ENCODE measurements at regions not wholly inside any gene's neighbourhood (a gene's known extent, or its start where the extent isn't known, plus 50 kb on each side); places are given as distances from the start of the nearest gene placed in this dataset.

DNA sequence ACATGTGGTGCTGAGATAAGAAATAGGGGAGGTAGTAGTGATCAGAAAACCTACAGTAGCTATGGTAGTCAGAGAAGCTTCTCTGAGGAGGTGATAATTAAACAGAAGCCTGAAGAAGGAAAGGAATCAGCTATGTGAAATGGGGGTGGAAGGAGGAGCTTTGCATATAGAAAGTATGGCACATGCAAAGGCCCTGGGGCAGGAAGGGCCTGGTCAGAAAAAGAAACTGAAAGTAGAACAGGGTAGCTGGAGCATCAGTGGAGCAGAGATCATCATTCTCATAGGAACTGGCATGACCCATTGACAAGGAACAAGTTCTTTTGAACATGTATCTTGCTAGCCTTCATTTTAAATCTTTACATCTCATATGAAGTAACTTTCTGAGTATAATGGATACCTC lies 80.7 kb upstream of the ADRA1B start:
- in situ Hi-C loops (cut with MboI; ENCODE audit: low sequenced_read_pairs) = no loop called here

DNA sequence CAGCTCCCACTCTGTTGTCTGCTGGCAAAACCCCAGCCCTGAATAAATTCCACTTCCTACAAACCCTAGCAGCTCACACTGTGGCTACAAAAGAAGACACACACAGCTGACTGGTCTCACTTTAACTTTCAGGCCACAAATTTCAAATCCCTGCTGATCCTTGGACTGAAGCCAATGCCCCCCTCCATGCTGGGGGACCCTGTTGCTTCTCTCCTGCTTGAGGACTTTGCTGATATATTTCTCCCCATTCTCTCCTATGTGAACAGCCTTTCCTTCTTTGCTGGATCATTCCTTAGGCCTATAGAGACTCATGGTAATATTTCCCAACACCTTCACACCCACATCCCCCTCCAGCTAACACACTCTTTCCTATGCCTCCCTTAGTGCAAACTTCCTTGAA lies 79.6 kb upstream of the ADRA1B start:
- in situ Hi-C loops (cut with MboI; ENCODE audit: low sequenced_read_pairs) = no loop called here

DNA sequence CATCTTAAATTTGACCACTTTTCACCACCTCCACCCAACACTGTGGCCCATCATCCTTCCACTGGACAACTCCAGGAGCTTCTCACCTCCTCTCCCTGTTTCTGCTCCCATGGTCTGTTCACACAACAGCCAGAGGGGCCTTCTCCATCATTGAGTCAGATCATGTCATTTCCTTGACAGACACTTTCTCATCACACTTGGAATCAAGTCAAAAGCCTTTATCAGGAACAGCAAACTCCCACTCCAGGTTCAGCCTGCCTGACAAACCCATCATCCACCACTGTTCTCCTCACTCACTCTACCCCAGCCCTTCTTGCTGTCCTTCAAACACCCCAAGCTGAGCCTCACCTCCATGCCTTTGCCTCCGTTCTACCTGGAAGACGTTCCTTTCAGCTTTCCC lies 78.4 kb upstream of the ADRA1B start:
- in situ Hi-C loops (cut with MboI; ENCODE audit: low sequenced_read_pairs) = no loop called here

DNA sequence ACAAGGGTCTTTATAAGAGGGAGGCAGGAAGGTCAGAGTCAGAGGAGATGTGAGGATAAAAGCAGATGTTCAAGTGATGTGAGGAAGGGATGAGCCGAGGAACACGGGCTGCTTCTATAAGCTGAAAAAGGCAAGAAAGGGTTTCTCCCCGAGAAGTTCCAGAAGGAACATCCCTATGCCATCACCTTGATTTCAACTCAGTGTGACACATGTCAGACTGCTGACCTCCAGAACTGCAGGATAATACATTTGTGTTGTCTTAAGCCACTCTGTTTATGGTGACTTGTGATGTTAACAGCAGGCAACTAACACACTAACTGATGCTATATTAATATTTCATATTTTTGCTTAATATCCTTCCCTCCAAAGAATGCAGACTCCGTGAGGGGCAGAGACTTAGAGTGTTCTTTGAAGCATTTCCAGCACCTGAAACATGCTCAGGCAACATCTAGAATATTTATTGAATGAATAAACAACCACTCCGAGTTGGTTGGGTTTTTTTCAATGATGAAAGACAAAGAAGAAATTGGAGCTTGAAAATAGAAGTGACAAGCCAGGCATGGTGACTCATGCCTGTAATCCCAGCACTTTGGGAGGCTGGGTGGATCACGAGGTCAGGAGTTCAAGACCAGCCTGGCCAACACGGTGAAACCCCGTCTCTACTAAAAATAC lies 77.6 kb upstream of the ADRA1B start:
- in situ Hi-C loops (cut with MboI; ENCODE audit: low sequenced_read_pairs) = no loop called here

DNA sequence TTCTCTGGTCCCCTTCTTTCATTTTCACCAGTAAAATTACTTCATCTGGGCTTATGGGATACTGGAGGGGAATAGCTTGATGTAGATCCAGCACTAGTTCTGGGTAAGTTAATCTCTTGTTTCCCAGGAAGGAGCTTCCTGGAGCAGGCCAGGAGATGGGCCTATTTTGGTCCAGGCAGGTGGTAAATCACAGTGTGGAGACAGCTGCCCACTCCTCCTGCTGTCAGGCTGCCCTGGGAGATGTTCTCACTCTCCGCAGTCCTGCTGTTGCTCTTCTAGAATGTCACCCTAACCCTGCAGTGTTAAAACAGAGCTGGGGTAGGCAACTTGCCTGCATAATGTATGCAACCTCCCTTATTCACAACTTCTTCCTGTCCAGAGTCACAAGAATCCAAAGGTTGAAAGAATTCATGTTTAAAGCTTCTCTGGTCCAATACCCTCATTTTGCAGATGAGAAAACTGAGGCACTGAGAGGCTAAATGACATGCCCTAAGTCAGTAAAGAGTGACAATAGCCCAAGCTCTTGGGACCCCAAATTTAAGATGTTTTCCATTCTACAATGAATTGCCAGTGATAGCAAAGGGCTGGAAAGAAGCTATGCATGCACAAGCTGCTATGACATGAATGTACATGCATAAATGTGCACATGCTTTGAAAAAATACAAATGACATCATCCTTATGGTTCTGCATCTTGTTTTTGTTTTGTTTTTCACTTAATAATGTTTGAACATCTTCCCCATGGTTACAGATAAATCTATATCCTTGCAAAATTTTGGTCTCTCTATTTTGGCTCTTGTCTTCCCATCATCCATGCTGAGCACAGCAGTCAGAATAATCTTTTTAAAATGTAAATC lies 71.8 kb upstream of the ADRA1B start:
- in situ Hi-C loops (cut with MboI; ENCODE audit: low sequenced_read_pairs) = no loop called here

DNA sequence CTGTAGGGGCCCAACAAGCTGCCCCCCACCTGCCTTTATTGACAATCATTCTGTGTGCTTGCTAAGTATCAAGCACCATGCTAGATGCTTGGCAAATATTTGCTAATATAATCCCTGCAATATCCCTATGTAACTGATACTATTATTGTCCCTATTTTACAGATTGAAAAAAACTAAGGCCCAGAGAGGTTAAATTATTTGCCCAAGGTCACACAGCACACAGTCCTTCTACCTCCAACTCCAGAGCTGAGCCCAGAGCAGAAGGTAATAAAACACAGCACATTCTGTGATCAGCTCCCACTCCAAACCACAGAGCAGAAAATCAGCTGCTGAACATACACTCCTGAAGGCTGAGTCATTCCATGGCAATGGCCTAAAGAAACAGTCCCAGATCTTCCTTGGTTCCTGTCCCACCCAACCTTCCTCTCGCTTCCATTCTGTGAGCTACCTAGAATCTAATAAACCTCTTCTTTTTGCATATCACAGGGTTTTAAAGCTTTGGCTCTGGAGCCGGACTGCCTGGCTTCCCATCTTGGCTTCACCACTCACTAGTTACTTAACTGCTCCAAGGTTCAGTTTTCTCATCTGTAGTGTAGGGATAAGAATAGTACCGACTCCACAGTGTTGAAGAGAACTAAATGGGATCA lies 66.7 kb upstream of the ADRA1B start:
- in situ Hi-C loops (cut with MboI; ENCODE audit: low sequenced_read_pairs) = no loop called here

DNA sequence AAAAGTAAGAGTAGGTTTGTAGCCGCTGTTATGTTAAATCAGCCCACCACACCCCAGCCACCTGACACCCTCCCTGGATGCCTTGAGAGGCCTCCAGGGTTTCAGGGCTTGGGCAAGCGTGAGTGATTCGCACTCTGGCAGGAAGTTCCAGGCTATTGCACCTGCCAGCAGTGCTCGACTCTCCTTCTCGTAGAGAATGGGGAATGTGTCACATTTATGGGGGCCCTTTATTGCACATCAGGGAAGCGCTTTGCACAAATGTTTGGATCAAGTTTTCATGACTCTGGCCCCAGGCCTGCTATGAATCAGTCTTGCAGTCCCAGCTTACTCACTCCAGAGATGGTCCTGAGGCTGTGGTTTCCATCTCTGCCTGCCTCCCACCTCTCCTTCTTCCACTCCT lies 66.1 kb upstream of the ADRA1B start:
- in situ Hi-C loops (cut with MboI; ENCODE audit: low sequenced_read_pairs) = no loop called here

DNA sequence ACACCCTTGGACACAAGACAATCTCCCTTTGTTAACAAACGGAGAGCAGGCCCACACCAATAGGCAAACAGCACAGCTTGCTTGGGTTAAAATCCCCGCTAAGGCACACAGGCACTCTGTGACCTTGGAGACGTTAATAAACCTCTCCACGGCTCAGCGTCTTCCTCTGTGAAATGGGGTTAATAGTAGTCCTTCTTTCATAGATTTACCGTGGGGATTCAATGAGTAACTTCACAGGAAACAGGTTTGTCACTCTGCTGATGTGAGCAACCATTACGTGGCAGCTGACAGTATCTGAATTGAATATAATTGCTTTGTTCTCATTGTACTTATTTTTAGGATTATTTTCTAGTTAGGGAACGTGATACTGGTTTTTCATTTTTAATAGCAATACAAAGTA lies 65.2 kb upstream of the ADRA1B start:
- in situ Hi-C loops (cut with MboI; ENCODE audit: low sequenced_read_pairs) = no loop called here

DNA sequence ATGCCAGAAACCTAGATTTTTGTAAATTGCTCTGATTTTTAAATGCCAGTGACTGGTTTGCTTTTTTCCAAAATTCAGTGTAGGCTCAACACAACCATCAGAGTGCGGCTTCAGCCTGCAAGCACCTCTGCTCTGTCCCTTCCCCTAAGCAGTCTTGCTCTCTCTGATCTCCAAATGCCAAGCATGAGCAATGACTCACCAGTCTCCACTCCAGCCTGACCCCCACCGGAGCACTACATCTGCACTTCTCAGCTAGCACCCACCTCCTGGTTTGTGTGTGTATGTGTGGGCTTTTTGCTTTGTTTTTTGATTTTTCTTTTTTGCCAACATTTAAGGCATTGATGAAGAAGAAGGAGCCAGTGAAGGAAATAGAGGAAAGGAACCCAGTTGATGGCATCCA lies 61.4 kb upstream of the ADRA1B start:
- in situ Hi-C loops (cut with MboI; ENCODE audit: low sequenced_read_pairs) = no loop called here

DNA sequence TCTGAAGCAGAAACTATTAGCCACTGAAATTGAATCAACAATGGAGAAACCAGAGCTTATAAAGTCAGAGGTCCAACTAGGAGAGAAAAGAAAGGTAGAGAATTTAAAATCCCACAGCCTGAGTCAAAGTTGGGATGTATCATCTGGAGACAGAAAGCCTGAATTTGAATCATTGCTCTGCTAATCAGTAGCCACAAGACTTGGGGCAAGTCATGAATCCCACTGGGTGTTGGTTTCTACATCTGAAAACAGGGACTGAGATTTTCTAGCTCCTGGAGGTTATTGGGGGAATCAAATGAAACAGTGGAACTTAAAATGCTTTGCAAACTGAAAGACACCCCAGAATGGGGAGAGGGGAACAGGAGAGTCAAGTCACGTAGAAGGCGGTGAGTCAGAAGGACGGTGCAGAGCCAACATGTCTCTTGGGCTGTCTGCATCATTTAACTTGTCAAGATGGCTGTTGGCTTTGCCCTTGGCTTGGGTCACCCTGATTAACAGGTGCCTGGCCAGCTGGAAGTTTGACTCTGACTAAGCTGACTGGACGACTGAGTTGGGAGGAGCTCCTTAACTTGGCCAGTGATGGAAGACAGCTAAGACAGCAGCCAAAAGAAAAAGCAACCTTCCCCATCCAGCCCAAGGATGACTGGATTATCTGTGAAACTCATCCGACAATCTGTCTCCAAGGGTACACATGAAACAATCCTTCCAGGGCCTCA lies 60.6 kb upstream of the ADRA1B start:
- in situ Hi-C loops (cut with MboI; ENCODE audit: low sequenced_read_pairs) = no loop called here

DNA sequence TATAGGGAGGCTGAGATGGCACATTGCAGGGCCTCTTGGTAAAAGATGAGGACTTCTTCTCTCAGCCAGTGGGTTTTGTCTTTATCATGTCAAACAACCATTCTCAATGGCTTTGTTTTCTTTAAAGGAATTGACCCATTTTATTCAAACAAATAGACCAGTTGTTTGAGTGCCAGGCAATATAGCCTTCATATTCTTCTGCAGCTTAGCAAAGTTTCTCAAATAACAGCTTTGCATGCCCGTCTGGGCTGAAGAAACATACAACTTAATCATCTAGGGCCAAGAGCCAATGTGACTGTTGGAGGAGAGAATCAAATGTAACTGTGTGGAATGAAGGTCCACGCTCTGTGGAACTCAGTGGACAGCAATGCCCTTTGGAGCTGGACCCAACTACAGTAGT lies 57.4 kb upstream of the ADRA1B start:
- in situ Hi-C loops (cut with MboI; ENCODE audit: low sequenced_read_pairs) = no loop called here

DNA sequence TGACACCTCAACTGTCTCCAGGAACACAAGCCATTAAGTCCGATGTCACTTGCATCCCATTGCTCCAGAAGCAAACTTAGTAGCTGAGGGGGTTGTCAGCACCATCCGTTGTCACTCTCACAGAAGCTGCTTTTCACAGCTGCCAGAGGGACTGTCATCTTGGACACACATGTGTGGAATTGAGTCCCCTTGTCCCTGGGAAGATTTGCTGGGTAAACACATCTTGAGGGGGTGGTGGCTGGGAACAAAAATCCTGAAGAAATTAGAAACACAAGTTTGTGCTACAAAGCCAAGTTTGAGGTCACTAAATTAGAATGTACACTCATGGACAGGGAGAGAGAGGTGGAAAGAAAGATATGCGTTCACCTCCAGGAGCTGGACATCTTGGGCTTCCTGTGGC lies 55.2 kb upstream of the ADRA1B start:
- in situ Hi-C loops (cut with MboI; ENCODE audit: low sequenced_read_pairs) = no loop called here

DNA sequence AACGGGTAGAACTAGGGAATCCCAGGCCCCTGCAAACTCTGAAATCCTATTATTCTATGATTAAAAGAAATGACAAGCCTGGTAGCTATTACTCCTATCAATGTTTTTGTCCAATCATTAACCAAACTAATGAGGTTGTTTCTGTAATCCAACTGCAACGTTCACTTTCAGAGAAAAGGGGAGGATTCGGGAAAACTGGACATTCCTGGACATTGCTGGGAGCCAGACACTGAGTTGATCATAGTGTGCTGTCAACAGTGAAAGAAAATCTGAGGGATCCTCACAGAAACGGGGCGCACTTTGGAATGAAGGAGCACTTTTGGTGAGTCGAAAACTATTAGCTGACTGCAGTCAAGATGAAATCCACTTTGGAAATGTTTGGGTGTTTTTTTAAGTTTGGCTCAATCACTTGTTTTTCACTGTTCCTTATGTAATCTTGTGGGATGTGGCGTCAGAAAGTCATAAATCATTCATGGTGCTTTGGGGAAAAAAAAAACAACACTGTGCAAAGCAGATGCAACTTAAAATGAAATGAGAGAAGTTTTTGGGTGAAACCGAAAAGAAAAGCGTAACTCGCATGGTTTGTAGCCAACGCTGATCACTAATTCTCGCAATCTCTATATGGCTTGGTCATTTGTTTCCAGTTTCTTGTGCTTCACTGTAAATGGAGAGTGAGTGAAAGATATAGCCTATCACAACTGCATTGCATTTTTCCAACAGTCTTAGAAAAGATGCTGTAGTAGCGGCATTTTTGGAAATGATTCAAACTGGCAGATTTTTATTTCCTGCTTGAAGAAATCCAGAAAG lies 51.2 kb upstream of the ADRA1B start:
- in situ Hi-C loops (cut with MboI; ENCODE audit: low sequenced_read_pairs) = no loop called here

DNA sequence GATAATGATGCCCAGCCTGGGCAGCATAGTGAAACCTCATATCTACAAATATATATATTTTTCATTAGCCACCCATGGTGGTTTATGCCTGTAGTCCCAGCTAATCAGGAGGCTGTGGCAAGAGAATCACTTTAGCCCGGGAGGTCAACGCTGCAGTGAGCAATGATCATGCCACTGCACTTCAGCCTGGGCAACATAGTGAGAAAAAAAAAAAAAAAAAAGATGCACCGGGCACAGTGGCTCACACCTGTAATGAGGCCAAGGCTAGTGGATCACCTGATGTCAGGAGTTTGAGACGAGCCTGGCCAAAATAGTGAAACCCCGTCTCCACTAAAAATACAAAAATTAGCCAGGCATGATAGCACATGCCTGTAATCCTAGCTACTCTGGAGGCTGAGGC lies 50.2 kb upstream of the ADRA1B start:
- in situ Hi-C loops (cut with MboI; ENCODE audit: low sequenced_read_pairs) = no loop called here

All from HL-60/S4 (cell line).